ENCODE measurements at regions not wholly inside any gene's neighbourhood (a gene's known extent, or its start where the extent isn't known, plus 50 kb on each side); places are given as distances from the start of the nearest gene placed in this dataset.

- no peak for DNase-seq (ENCODE audit: low read depth in 2 of 2)
- no peak overlapping the region for H3K4me3 ChIP-seq (replicated peaks in 1 of 4; ENCODE audit: control extremely low read depth in 1 of 4, insufficient read depth in 1 of 4, low read depth in 3 of 4, low read length in 4 of 4)
- no peaks in the 10 kb centered on the region for H3K27me3 ChIP-seq (ENCODE audit: control insufficient read depth, insufficient read depth, low read length)
- H3K9ac ChIP-seq (ENCODE audit: insufficient read depth, low read length), result no peak overlapping the region
- H3K9me3 ChIP-seq (ENCODE audit: control insufficient read depth, insufficient read depth, low read depth, low read length), result no peaks in the 10 kb centered on the region
- no peaks in the 10 kb centered on the region for H3K79me2 ChIP-seq (ENCODE audit: control insufficient read depth, insufficient read depth, low read length)
- H4K20me1 ChIP-seq (ENCODE audit: control insufficient read depth, extremely low read depth, insufficient read depth, low read length), result no peaks in the 10 kb centered on the region
- H3K27ac ChIP-seq (ENCODE audit: insufficient read depth, low read length), result no peak overlapping the region
- no peaks in the 10 kb centered on the region for H3K4me1 ChIP-seq (ENCODE audit: control insufficient read depth, extremely low read depth, insufficient read depth, low read length)
- no peak overlapping the region for H3K4me2 ChIP-seq (ENCODE audit: extremely low read depth, insufficient read depth, low read length)
- no peak overlapping the region for H2AFZ ChIP-seq (ENCODE audit: low read length)
- no peak for TF ChIP-seq EZH2 (IDR thresholded peaks at IDR 0.05; ENCODE audit: low read length, missing control alignments)
- TF ChIP-seq CTCF (conservative IDR thresholded peaks at IDR 0.05 in 1 of 2, IDR thresholded peaks at IDR 0.05 in 1 of 2; ENCODE audit: low read depth in 1 of 2, low read length in 2 of 2), result no peak
- H3K36me3 ChIP-seq (ENCODE audit: control insufficient read depth, insufficient read depth, low read length), result no peaks in the 10 kb centered on the region
These were observed 151.5 kb upstream of the FBXL4 start for GRCh38 chr6:99099243-99099642.

- H3K9ac ChIP-seq (ENCODE audit: insufficient read depth, low read length), result no peak overlapping the region
- H3K27me3 ChIP-seq (ENCODE audit: control insufficient read depth, insufficient read depth, low read length), result no peaks in the 10 kb centered on the region
- H3K27ac ChIP-seq (ENCODE audit: insufficient read depth, low read length), result no peak overlapping the region
- no peak for DNase-seq (ENCODE audit: low read depth in 2 of 2)
- no peaks in the 10 kb centered on the region for H3K79me2 ChIP-seq (ENCODE audit: control insufficient read depth, insufficient read depth, low read length)
- no peak overlapping the region for H2AFZ ChIP-seq (ENCODE audit: low read length)
- no peaks in the 10 kb centered on the region for H3K4me1 ChIP-seq (ENCODE audit: control insufficient read depth, extremely low read depth, insufficient read depth, low read length)
- TF ChIP-seq EZH2 (IDR thresholded peaks at IDR 0.05; ENCODE audit: low read length, missing control alignments) (no peak), CTCF (conservative IDR thresholded peaks at IDR 0.05 in 1 of 2, IDR thresholded peaks at IDR 0.05 in 1 of 2; ENCODE audit: low read depth in 1 of 2, low read length in 2 of 2) (no peak)
- no peak overlapping the region for H3K4me2 ChIP-seq (ENCODE audit: extremely low read depth, insufficient read depth, low read length)
- no peak overlapping the region for H3K4me3 ChIP-seq (replicated peaks in 1 of 4; ENCODE audit: control extremely low read depth in 1 of 4, insufficient read depth in 1 of 4, low read depth in 3 of 4, low read length in 4 of 4)
- H4K20me1 ChIP-seq (ENCODE audit: control insufficient read depth, extremely low read depth, insufficient read depth, low read length), result no peaks in the 10 kb centered on the region
- no peaks in the 10 kb centered on the region for H3K36me3 ChIP-seq (ENCODE audit: control insufficient read depth, insufficient read depth, low read length)
- no peaks in the 10 kb centered on the region for H3K9me3 ChIP-seq (ENCODE audit: control insufficient read depth, insufficient read depth, low read depth, low read length)
These were observed 148.4 kb upstream of the FBXL4 start for GRCh38 chr6:99096170-99096569.

GRCh38 chr6:99093456-99094190 lies 145.9 kb upstream of the FBXL4 start:
- no peak overlapping the region for H3K4me2 ChIP-seq (ENCODE audit: extremely low read depth, insufficient read depth, low read length)
- H3K9ac ChIP-seq (ENCODE audit: insufficient read depth, low read length), result no peak overlapping the region
- H4K20me1 ChIP-seq (ENCODE audit: control insufficient read depth, extremely low read depth, insufficient read depth, low read length), result no peaks in the 10 kb centered on the region
- H3K79me2 ChIP-seq (ENCODE audit: control insufficient read depth, insufficient read depth, low read length), result no peaks in the 10 kb centered on the region
- H3K27ac ChIP-seq (ENCODE audit: insufficient read depth, low read length), result no peak overlapping the region
- H3K4me3 ChIP-seq (replicated peaks in 1 of 4; ENCODE audit: control extremely low read depth in 1 of 4, insufficient read depth in 1 of 4, low read depth in 3 of 4, low read length in 4 of 4), result no peak overlapping the region
- H2AFZ ChIP-seq (ENCODE audit: low read length), result no peak overlapping the region
- no peaks in the 10 kb centered on the region for H3K36me3 ChIP-seq (ENCODE audit: control insufficient read depth, insufficient read depth, low read length)
- H3K4me1 ChIP-seq (ENCODE audit: control insufficient read depth, extremely low read depth, insufficient read depth, low read length), result no peaks in the 10 kb centered on the region
- no peaks in the 10 kb centered on the region for H3K9me3 ChIP-seq (ENCODE audit: control insufficient read depth, insufficient read depth, low read depth, low read length)
- TF ChIP-seq EZH2 (IDR thresholded peaks at IDR 0.05; ENCODE audit: low read length, missing control alignments) (no peak), CTCF (conservative IDR thresholded peaks at IDR 0.05 in 1 of 2, IDR thresholded peaks at IDR 0.05 in 1 of 2; ENCODE audit: low read depth in 1 of 2, low read length in 2 of 2) (no peak)
- H3K27me3 ChIP-seq (ENCODE audit: control insufficient read depth, insufficient read depth, low read length), result no peaks in the 10 kb centered on the region
- DNase-seq (ENCODE audit: low read depth in 2 of 2), result no peak
